ENCODE measurements at regions not wholly inside any gene's neighbourhood (a gene's known extent, or its start where the extent isn't known, plus 50 kb on each side); places are given as distances from the start of the nearest gene placed in this dataset.

- TF ChIP-seq, protein P1, sequence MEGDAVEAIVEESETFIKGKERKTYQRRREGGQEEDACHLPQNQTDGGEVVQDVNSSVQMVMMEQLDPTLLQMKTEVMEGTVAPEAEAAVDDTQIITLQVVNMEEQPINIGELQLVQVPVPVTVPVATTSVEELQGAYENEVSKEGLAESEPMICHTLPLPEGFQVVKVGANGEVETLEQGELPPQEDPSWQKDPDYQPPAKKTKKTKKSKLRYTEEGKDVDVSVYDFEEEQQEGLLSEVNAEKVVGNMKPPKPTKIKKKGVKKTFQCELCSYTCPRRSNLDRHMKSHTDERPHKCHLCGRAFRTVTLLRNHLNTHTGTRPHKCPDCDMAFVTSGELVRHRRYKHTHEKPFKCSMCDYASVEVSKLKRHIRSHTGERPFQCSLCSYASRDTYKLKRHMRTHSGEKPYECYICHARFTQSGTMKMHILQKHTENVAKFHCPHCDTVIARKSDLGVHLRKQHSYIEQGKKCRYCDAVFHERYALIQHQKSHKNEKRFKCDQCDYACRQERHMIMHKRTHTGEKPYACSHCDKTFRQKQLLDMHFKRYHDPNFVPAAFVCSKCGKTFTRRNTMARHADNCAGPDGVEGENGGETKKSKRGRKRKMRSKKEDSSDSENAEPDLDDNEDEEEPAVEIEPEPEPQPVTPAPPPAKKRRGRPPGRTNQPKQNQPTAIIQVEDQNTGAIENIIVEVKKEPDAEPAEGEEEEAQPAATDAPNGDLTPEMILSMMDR (conservative IDR thresholded peaks at IDR 0.05): no peak
- no peak for TF ChIP-seq ZFX (IDR thresholded peaks at IDR 0.05)
- H3K27ac ChIP-seq: no peak overlapping the region
Observed at GRCh38 chr6:125524356-125524755, 222.6 kb upstream of the HDDC2 start.

DNA sequence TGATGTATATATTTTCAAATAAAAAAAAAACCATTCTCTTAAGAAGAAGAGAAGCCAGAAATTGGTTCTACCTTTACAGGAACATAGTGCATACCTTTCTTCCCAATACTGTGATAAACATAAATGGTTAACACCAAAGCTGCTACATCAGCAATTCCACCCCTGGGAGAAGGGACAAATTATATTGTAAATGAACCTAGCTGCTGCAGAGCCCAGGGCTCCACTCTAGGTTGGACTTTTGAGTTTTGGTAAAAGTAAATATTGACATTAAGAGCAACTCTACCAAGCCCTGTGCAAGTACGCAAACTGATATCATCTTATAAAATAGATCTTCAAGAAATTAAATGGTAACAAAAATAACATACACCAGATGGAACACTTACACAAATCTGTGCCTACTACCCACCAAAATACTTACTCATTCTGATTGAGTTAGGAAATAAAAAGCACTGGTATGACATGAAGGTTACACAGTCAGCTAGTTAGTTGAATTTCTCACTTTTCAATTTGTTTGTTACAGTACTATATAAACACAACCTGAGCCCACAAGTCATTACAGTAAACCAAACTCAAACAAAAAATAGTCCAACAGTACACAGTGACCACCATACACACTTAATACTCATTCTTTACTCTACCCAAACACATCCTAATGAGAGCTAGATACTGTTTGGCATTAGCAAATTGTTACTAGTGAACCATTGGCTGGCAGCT lies 223.3 kb upstream of the HEY2 start:
- TF ChIP-seq, protein P1 (conservative IDR thresholded peaks at IDR 0.05): no peak
- no peak for TF ChIP-seq ZFX (IDR thresholded peaks at IDR 0.05)
- no peak overlapping the region for H3K27ac ChIP-seq

DNA sequence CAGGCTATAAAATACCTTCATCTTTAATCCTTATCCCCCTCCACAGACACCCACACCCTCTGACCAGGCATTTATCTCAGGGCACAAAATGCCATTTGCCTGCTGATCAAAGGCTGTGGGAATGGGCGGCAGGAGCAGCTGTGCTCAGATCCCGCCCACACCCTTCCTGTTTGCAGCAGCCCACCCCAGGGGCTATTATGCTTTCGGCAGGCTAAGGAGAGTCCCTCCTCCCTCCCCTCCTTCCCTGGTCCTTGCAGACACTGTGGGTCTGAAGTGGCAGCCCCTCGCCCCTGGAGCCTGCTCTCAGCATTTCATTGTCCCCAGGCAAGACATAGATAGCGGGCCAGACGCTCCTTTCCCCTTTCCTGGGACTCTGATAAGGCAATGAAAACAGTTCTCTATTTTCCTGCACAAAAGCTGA lies 220.8 kb upstream of the HEY2 start:
- TF ChIP-seq, protein P1 (conservative IDR thresholded peaks at IDR 0.05): no peak
- no peak for TF ChIP-seq ZFX (IDR thresholded peaks at IDR 0.05)
- H3K27ac ChIP-seq: no peak overlapping the region

- TF ChIP-seq, protein P1 (conservative IDR thresholded peaks at IDR 0.05): no peak
- no peak for TF ChIP-seq ZFX (IDR thresholded peaks at IDR 0.05)
- no peak overlapping the region for H3K27ac ChIP-seq
Observed at GRCh38 chr6:125529061-125529460, 220.4 kb upstream of the HEY2 start.

DNA sequence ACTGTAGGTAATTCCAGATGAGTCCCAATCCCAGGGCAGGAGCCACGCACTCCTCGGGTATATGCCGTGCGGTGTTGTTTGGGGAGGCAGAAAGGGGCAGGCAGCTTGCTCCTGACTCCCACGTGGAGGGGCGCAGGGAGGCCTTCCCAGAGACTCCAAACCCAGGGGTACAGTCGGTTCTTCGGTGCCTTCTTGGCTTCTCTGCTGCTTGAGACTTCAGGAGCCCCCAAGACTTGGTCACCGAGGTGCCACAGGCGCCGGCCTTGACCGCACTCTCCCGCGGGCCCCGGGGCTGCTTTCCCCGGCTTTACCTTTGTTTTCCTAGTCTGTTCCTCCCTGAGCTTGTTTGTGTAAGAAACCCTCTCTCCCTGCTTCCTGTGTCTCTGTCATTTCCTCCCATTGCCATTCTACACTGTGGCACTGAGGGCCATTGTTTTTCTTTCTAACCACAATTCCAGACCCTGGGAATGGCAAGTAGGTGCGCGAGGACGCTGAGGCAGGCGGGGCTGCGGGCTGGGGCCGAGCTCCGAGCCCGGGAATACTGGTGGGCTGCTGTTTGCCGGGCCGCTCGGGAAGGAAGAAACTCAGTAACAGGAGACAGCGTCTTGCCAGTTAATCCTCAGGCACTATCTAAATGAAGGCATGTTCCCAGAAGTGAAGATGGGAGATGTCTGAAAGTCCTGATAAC lies 215.6 kb upstream of the HEY2 start:
- TF ChIP-seq, protein P1 (conservative IDR thresholded peaks at IDR 0.05): no peak
- no peak for TF ChIP-seq ZFX (IDR thresholded peaks at IDR 0.05)
- no peak overlapping the region for H3K27ac ChIP-seq

DNA sequence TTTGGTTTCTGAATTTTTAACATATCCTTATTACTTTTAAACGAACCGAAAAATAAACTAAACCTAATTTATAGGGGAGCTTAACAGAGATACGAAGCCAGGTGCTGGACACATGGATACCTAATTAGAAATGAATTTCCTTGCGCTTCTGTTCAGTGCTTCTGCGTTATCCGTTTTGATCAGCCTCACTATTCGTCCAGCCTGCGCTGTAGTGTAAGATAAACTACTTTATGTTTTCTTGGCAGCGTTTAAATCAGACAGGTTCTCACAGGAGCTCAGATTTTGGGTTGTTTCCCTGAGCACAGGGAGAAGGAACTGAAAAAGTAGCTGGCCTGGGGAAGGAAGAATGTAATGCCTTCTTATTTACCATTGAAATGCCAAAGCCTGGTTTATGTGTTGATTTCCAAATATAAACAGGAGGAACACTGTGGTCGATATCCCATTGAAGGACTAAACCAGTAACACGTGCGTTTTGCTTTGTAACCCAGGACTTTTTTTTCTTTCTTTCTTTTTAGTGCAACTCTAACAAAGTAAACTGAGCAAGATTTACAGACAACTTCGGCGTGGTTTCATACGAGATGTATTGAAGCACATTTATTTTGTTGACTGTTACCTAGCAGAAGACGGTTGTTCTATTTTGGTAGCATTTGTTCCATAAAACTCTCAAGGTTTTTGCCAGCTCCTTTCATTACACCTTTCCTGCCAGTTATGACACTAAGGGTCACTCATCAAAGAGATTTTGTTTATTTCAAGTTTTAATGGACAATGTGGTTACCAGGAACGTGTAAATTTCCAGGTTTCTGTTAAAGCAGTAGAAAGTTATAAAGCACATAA lies 214.8 kb upstream of the HEY2 start:
- no peak overlapping the region for H3K27ac ChIP-seq
- TF ChIP-seq ZFX (IDR thresholded peaks at IDR 0.05): no peak
- TF ChIP-seq, protein P1 (conservative IDR thresholded peaks at IDR 0.05): no peak

DNA sequence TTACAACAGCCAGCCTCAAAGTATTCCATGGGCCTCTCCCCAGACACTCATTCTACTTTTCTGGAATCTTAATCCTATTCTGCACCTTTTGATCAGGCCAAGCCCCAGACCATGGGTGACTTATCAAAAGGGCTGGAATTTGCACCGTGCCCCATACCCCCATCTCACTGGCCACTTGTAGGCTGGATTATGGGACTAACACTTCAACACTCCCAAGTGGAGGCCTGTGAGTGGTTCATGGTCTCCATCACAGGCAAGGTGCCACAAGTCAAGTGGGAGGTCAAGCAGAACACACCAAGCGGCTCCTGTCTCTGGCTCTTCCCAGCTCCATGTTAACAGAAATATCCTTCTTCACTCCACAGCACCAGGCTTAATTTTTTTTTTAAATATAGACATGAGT lies 212.3 kb upstream of the HEY2 start:
- TF ChIP-seq ZFX (IDR thresholded peaks at IDR 0.05): no peak
- TF ChIP-seq, protein P1 (conservative IDR thresholded peaks at IDR 0.05): no peak
- no peak overlapping the region for H3K27ac ChIP-seq

All from C4-2B (cell line).